ENCODE measurements at regions not wholly inside any gene's neighbourhood (a gene's known extent, or its start where the extent isn't known, plus 50 kb on each side); places are given as distances from the start of the nearest gene placed in this dataset.

GRCh38 chr4:11606078-11606477 lies 177.4 kb upstream of the HS3ST1 start:
- no peak overlapping the region for H3K27ac Mint-ChIP-seq
- 73 to 83% methylated on average over 1 of the region's 1 CpG for WGBS, 2 experiments (ENCODE audit: insufficient coverage in 1 of 2, insufficient read length in 1 of 2)
- peaks cover 2% of the 10 kb centered on the region for H3K4me1 ChIP-seq (ENCODE audit: control insufficient read depth, insufficient read depth, low read length)
- peaks cover 11% of the 10 kb centered on the region for H3K4me1 Mint-ChIP-seq
- no peak overlapping the region for H3K4me3 Mint-ChIP-seq
- H3K9me3 Mint-ChIP-seq: no peaks in the 10 kb centered on the region
- H3K27me3 ChIP-seq (ENCODE audit: control insufficient read depth, insufficient read depth, low read length, poor library complexity, severe bottlenecking): no peaks in the 10 kb centered on the region
- no peak for DNase-seq
- H3K4me3 ChIP-seq (ENCODE audit: low read length): no peak overlapping the region
- no peaks in the 10 kb centered on the region for H3K9me3 ChIP-seq (ENCODE audit: control insufficient read depth, low read length)
- no peak for TF ChIP-seq CTCF (conservative IDR thresholded peaks at IDR 0.05)
- H3K9ac ChIP-seq (ENCODE audit: extremely low read depth, low read length, poor library complexity, severe bottlenecking): no peak overlapping the region
- H3K36me3 Mint-ChIP-seq (ENCODE audit: low read depth): no peaks in the 10 kb centered on the region
- no peaks in the 10 kb centered on the region for H3K36me3 ChIP-seq (ENCODE audit: control insufficient read depth, insufficient read depth, low read length)
- H3K27ac ChIP-seq (ENCODE audit: low read depth, low read length): no peak overlapping the region
- no peaks in the 10 kb centered on the region for H3K27me3 Mint-ChIP-seq (ENCODE audit: insufficient read depth)

- Histone ChIP-seq H3K9ac (ENCODE audit: extremely low read depth, low read length, poor library complexity, severe bottlenecking) (no peak overlapping the region), H3K4me1 (ENCODE audit: control insufficient read depth, insufficient read depth, low read length) (peaks cover 2% of the 10 kb centered on the region), H3K36me3 (ENCODE audit: control insufficient read depth, insufficient read depth, low read length) (no peaks in the 10 kb centered on the region), H3K9me3 (ENCODE audit: control insufficient read depth, low read length) (no peaks in the 10 kb centered on the region), H3K4me3 (ENCODE audit: low read length) (no peak overlapping the region), H3K27me3 (ENCODE audit: control insufficient read depth, insufficient read depth, low read length, poor library complexity, severe bottlenecking) (no peaks in the 10 kb centered on the region), H3K27ac (ENCODE audit: low read depth, low read length) (no peak overlapping the region)
- H3K27ac Mint-ChIP-seq: no peak overlapping the region
- no peak for TF ChIP-seq CTCF (conservative IDR thresholded peaks at IDR 0.05)
- H3K36me3 Mint-ChIP-seq (ENCODE audit: low read depth): no peaks in the 10 kb centered on the region
- peaks cover 11% of the 10 kb centered on the region for H3K4me1 Mint-ChIP-seq
- no peak for DNase-seq
- no peaks in the 10 kb centered on the region for H3K27me3 Mint-ChIP-seq (ENCODE audit: insufficient read depth)
- no peaks in the 10 kb centered on the region for H3K9me3 Mint-ChIP-seq
- 95% methylated on average over 1 of the region's 1 CpG; no CpG with 5 or more reads in 1 of the 2 experiments for WGBS, 2 experiments (ENCODE audit: insufficient coverage in 1 of 2, insufficient read length in 1 of 2)
- no peak overlapping the region for H3K4me3 Mint-ChIP-seq
These were observed 176.9 kb upstream of the HS3ST1 start for GRCh38 chr4:11605597-11605996.

- no peak overlapping the region for H3K4me3 Mint-ChIP-seq
These were observed 176.1 kb upstream of the HS3ST1 start for GRCh38 chr4:11604821-11605220.

More at GRCh38 chr4:11604821-11605220, 176.1 kb upstream of the HS3ST1 start:
- Mint-ChIP-seq H3K4me1 (peaks cover 11% of the 10 kb centered on the region), H3K9me3 (no peaks in the 10 kb centered on the region), H3K27ac (no peak overlapping the region), H3K36me3 (ENCODE audit: low read depth) (no peaks in the 10 kb centered on the region), H3K27me3 (ENCODE audit: insufficient read depth) (no peaks in the 10 kb centered on the region)
- Histone ChIP-seq H3K36me3 (ENCODE audit: control insufficient read depth, insufficient read depth, low read length) (no peaks in the 10 kb centered on the region), H3K9ac (ENCODE audit: extremely low read depth, low read length, poor library complexity, severe bottlenecking) (no peak overlapping the region), H3K9me3 (ENCODE audit: control insufficient read depth, low read length) (no peaks in the 10 kb centered on the region), H3K4me3 (ENCODE audit: low read length) (no peak overlapping the region), H3K27ac (ENCODE audit: low read depth, low read length) (no peak overlapping the region), H3K27me3 (ENCODE audit: control insufficient read depth, insufficient read depth, low read length, poor library complexity, severe bottlenecking) (no peaks in the 10 kb centered on the region), H3K4me1 (ENCODE audit: control insufficient read depth, insufficient read depth, low read length) (peaks cover 2% of the 10 kb centered on the region)
- WGBS, 2 experiments (ENCODE audit: insufficient coverage in 1 of 2, insufficient read length in 1 of 2): 93% methylated on average over 3 of the region's 3 CpGs; no CpG with 5 or more reads in 1 of the 2 experiments
- TF ChIP-seq CTCF (conservative IDR thresholded peaks at IDR 0.05): no peak
- DNase-seq: no peak
